Adrenal gland (tissue), 9 donors: ENCODE measurements at regions not wholly inside any gene's neighbourhood (a gene's known extent, or its start where the extent isn't known, plus 50 kb on each side); places are given as distances from the start of the nearest gene placed in this dataset.

Experiments
- DNase-seq, 7 donors: peaks; one replicate each; pipeline ENCODE4 v3.0.0-alpha.2; 2019 to 2020
- H3K27ac ChIP-seq, 5 donors: fragments of 200-600 bp; sonication (generic) in 4 of 5; 1 replicate in 3 of 5; 2 replicates in 2 of 5; pipeline versions ENCODE4 v1.5.1 to v1.8.0; 2016 to 2020; ENCODE audit warnings: mild to moderate bottlenecking in 1 of 5
- H3K27me3 ChIP-seq: fragments of 200-600 bp; 2 replicates; pipeline ENCODE4 v1.8.0; 2021
- H3K36me3 ChIP-seq, 2 donors: fragments of 200-600 bp; replicated peaks in 1 of 2; 1 replicate in 1 of 2; 2 replicates in 1 of 2; pipeline versions ENCODE4 v1.5.1 to v1.8.0; 2018 to 2022
- H3K4me1 ChIP-seq, 2 donors: fragments of 200-600 bp; replicated peaks in 1 of 2; 1 replicate in 1 of 2; 2 replicates in 1 of 2; pipeline versions ENCODE4 v1.5.1 to v1.8.0; 2018 to 2021
- H3K4me3 ChIP-seq, 4 donors: fragments of 200-600 bp; sonication (generic) in 3 of 4; one replicate each; pipeline ENCODE4 v1.5.1; 2016 to 2018
- H3K9me3 ChIP-seq, 3 donors: fragments of 200-600 bp; sonication (generic) in 1 of 3; replicated peaks in 1 of 3; 1 replicate in 2 of 3; 2 replicates in 1 of 3; pipeline versions ENCODE4 v1.5.1 to v1.8.0; 2016 to 2021
- CTCF ChIP-seq, 6 experiments: fragments of 450-650 bp in 4 of 6; fragments of 200-600 bp in 2 of 6; sonication (generic) in 1 of 6; IDR thresholded peaks; 1 replicate in 5 of 6; 2 replicates in 1 of 6; pipeline versions ENCODE4 v1.5.1 to v1.8.0; 2016 to 2021; ENCODE audit warnings: antibody characterized with exemption in 6 of 6, mild to moderate bottlenecking in 2 of 6, moderate library complexity in 1 of 6
- POLR2A ChIP-seq, 2 donors: fragments of 450-650 bp; IDR thresholded peaks; one replicate each; pipeline ENCODE4 v1.6.1; 2017; ENCODE audit warnings: antibody characterized with exemption in 2 of 2, mild to moderate bottlenecking in 2 of 2, moderate library complexity in 1 of 2
- WGBS, 4 donors: extraction: QIAGEN DNeasy Blood & Tissue Kit in 2 of 4; methylation state at CpG; one replicate each; pipeline versions ENCODE4 v1.1.5 to v1.1.7; 2013 to 2017; 5-methylcytosine and 5-hydroxymethylcytosine counted together
- intact Hi-C, 2 donors: fragments of 100-400 bp; cut with DNase I; formaldehyde crosslinking; loops; one replicate each; pipeline versions ENCODE4 v1.14.1 to v1.15.0; 2022 to 2023
- donor health status: healthy with polysubstance abuse.
- donor health status: Bipolar disorder and iron deficiency.
- donor health status: DM: yes; HTN: yes; CAD: no.
- donor health status: DM: no; HTN: no; CAD: no.
- donor health status: DM: no; HTN: no; CAD: no.

GRCh38 chr13:100822871-100823443 is 148.4 kb upstream of the TMTC4 start:
- Histone ChIP-seq H3K9me3 (no peaks in the 10 kb centered on the region), H3K36me3 (no peaks in the 10 kb centered on the region), H3K4me1 (no peaks in the 10 kb centered on the region), H3K4me3 (no peak overlapping the region), H3K27me3 (no peaks in the 10 kb centered on the region), H3K27ac (no peak overlapping the region)
- intact Hi-C loops, result no loop called here
- TF ChIP-seq POLR2A (IDR thresholded peaks at IDR 0.05) (no peak), CTCF (IDR thresholded peaks at IDR 0.05) (no peak)
- DNase-seq, result no peak
- WGBS, 4 donors, result 83 to 91% (median 85%) methylated on average over 6 of the region's 6 CpGs

- no peak overlapping the region for H3K4me3 ChIP-seq
- no peak for TF ChIP-seq CTCF (IDR thresholded peaks at IDR 0.05)
- TF ChIP-seq POLR2A (IDR thresholded peaks at IDR 0.05), result no peak
- no peaks in the 10 kb centered on the region for H3K4me1 ChIP-seq
- no peaks in the 10 kb centered on the region for H3K36me3 ChIP-seq
- intact Hi-C loops, result no loop called here
- H3K27me3 ChIP-seq, result no peaks in the 10 kb centered on the region
- no peak for DNase-seq
- 62 to 83% (median 72%) methylated on average over 2 to 3 of the region's 3 CpGs for WGBS, 4 donors
- H3K27ac ChIP-seq, result no peak overlapping the region
- no peaks in the 10 kb centered on the region for H3K9me3 ChIP-seq
These were observed 144.1 kb upstream of the TMTC4 start for GRCh38 chr13:100818711-100819110.

GRCh38 chr13:100817928-100818327 is 143.3 kb upstream of the TMTC4 start:
- no peak overlapping the region for H3K27ac ChIP-seq
- intact Hi-C loops, result no loop called here

GRCh38 chr13:100815476-100816046 is 141.0 kb upstream of the TMTC4 start:
- no peak overlapping the region for H3K27ac ChIP-seq
- intact Hi-C loops, result no loop called here
- DNase-seq, result no peak
- no peaks in the 10 kb centered on the region for H3K36me3 ChIP-seq
- H3K4me3 ChIP-seq, result no peak overlapping the region
- TF ChIP-seq CTCF (IDR thresholded peaks at IDR 0.05) (no peak), POLR2A (IDR thresholded peaks at IDR 0.05) (no peak)
- H3K4me1 ChIP-seq, result no peaks in the 10 kb centered on the region
- WGBS, 4 donors, result 50 to 71% (median 60%) methylated on average over 3 of the region's 3 CpGs
- no peaks in the 10 kb centered on the region for H3K27me3 ChIP-seq
- H3K9me3 ChIP-seq, result no peaks in the 10 kb centered on the region

More at GRCh38 chr13:100817928-100818327, 143.3 kb upstream of the TMTC4 start:
- DNase-seq, result no peak
- TF ChIP-seq POLR2A (IDR thresholded peaks at IDR 0.05), result no peak
- no peak for TF ChIP-seq CTCF (IDR thresholded peaks at IDR 0.05)
- H3K4me3 ChIP-seq, result no peak overlapping the region
- no peaks in the 10 kb centered on the region for H3K9me3 ChIP-seq
- no peaks in the 10 kb centered on the region for H3K27me3 ChIP-seq
- no peaks in the 10 kb centered on the region for H3K36me3 ChIP-seq
- no peaks in the 10 kb centered on the region for H3K4me1 ChIP-seq
